Adrenal gland (tissue), 5 donors: ENCODE measurements at regions not wholly inside any gene's neighbourhood (a gene's known extent, or its start where the extent isn't known, plus 50 kb on each side); places are given as distances from the start of the nearest gene placed in this dataset.

Experiments
- CTCF ChIP-seq, 6 experiments: fragments of 450-650 bp in 4 of 6; fragments of 200-600 bp in 2 of 6; sonication (generic) in 1 of 6; IDR thresholded peaks; 1 replicate in 5 of 6; 2 replicates in 1 of 6; pipeline versions ENCODE4 v1.5.1 to v1.8.0; 2016 to 2021; ENCODE audit warnings: antibody characterized with exemption in 6 of 6, mild to moderate bottlenecking in 2 of 6, moderate library complexity in 1 of 6
- POLR2A ChIP-seq, 2 donors: fragments of 450-650 bp; IDR thresholded peaks; one replicate each; pipeline ENCODE4 v1.6.1; 2017; ENCODE audit warnings: antibody characterized with exemption in 2 of 2, mild to moderate bottlenecking in 2 of 2, moderate library complexity in 1 of 2
- donor health status: DM: no; HTN: no; CAD: no.

- TF ChIP-seq CTCF (IDR thresholded peaks at IDR 0.05) (no peak), POLR2A (IDR thresholded peaks at IDR 0.05) (no peak)
Observed at GRCh38 chr3:88267847-88268246, 118.1 kb downstream of the C3orf38 start.
